ENCODE measurements at regions not wholly inside any gene's neighbourhood (a gene's known extent, or its start where the extent isn't known, plus 50 kb on each side); places are given as distances from the start of the nearest gene placed in this dataset.

DNA sequence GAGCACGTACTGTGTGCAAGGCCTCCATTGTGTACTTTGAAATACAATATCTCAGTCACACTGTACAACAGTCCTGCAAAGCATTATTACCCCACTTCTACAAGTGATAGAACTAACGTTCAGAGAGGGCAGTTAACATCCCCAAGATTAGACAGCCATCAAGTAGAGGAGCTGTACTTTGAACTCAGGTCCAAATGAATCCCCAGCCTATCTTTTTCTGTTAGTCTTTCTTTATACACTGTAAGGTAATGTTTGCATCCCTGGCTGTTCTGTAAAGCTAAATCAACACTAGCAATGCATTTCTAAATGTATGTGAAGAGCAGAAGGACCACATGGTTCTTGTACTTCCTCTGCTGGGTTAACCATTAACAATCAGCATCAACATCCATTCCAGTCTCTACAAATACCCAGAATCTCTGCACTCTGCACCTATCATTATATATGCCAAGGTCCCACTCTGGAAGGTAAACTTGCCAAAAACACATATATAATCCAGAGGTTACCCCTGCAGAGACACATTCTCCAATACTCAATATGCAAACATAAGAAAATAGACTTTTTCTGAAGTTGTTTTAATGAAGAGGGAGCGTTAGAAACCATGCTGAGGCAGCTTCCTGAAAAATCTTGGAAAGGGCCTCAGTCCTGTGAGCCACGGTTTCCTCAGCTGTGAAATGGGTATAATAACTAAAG lies 182.3 kb downstream of the MZT1 start:
- no peaks in the 10 kb centered on the region for H3K9me2 ChIP-seq (ENCODE audit: insufficient read depth)
- no peak overlapping the region for H3K9ac ChIP-seq (ENCODE audit: low read length)
- ChIA-PET RAD21 (ENCODE audit: low non-redundant PET in 1 of 2, low total read pairs in 2 of 2, uncharacterized antibody in 2 of 2, unreplicated experiment in 2 of 2) (no interaction called here), POLR2A (no interaction called here), CTCF (no interaction called here)
- H3K27me3 ChIP-seq (ENCODE audit: insufficient read depth, low read length): no peaks in the 10 kb centered on the region
- H3K36me3 ChIP-seq (ENCODE audit: control insufficient read depth in 1 of 2, insufficient read depth in 2 of 2, low read length in 2 of 2): no peaks in the 10 kb centered on the region
- H4K20me1 ChIP-seq (ENCODE audit: insufficient read depth): no peaks in the 10 kb centered on the region
- H3K4me2 ChIP-seq (ENCODE audit: low read length): no peak overlapping the region
- H3K4me1 ChIP-seq (ENCODE audit: control insufficient read depth in 1 of 2, insufficient read depth in 2 of 2, low read length in 2 of 2): no peaks in the 10 kb centered on the region
- BruUV-seq (replicated peaks): no TSS peak
- no peaks in the 10 kb centered on the region for H3K79me2 ChIP-seq (ENCODE audit: insufficient read depth, low read length)
- no peak for ATAC-seq
- TF ChIP-seq EZH2phosphoT487 (IDR thresholded peaks at IDR 0.05; ENCODE audit: borderline replicate concordance): no peak
- no peak for TF ChIP-seq RAD21 (IDR thresholded peaks at IDR 0.05; ENCODE audit: low read depth)
- TF ChIP-seq ZFX (IDR thresholded peaks at IDR 0.05): no peak
- TF ChIP-seq YY1 (IDR thresholded peaks at IDR 0.05; ENCODE audit: extremely low read depth, insufficient replicate concordance, low read depth, low read length): no peak
- no peak for TF ChIP-seq ZNF274 (IDR thresholded peaks at IDR 0.05; ENCODE audit: low read depth, low read length)
- TF ChIP-seq, protein P1, sequence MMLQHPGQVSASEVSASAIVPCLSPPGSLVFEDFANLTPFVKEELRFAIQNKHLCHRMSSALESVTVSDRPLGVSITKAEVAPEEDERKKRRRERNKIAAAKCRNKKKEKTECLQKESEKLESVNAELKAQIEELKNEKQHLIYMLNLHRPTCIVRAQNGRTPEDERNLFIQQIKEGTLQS (IDR thresholded peaks at IDR 0.05): no peak
- no peak for TF ChIP-seq TCF7L2 (IDR thresholded peaks at IDR 0.05; ENCODE audit: borderline replicate concordance, extremely low read depth, insufficient read depth, insufficient read length)
- TF ChIP-seq CEBPB (IDR thresholded peaks at IDR 0.05; ENCODE audit: low read depth): no peak
- no peak for TF ChIP-seq CBX3 (IDR thresholded peaks at IDR 0.05; ENCODE audit: low read depth)
- no peak for TF ChIP-seq EGR1 (IDR thresholded peaks at IDR 0.05; ENCODE audit: low read depth)
- no peak for TF ChIP-seq JUND (IDR thresholded peaks at IDR 0.05)
- no peak for TF ChIP-seq EZH2 (IDR thresholded peaks at IDR 0.05)
- no peak for TF ChIP-seq SIN3A (IDR thresholded peaks at IDR 0.05; ENCODE audit: low read depth)
- TF ChIP-seq, protein P2, sequence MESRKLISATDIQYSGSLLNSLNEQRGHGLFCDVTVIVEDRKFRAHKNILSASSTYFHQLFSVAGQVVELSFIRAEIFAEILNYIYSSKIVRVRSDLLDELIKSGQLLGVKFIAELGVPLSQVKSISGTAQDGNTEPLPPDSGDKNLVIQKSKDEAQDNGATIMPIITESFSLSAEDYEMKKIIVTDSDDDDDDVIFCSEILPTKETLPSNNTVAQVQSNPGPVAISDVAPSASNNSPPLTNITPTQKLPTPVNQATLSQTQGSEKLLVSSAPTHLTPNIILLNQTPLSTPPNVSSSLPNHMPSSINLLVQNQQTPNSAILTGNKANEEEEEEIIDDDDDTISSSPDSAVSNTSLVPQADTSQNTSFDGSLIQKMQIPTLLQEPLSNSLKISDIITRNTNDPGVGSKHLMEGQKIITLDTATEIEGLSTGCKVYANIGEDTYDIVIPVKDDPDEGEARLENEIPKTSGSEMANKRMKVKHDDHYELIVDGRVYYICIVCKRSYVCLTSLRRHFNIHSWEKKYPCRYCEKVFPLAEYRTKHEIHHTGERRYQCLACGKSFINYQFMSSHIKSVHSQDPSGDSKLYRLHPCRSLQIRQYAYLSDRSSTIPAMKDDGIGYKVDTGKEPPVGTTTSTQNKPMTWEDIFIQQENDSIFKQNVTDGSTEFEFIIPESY (IDR thresholded peaks at IDR 0.05; ENCODE audit: extremely low read depth, insufficient replicate concordance, low read length): no peak
- TF ChIP-seq POLR2AphosphoS5 (IDR thresholded peaks at IDR 0.05; ENCODE audit: low read depth, low read length): no peak
- TF ChIP-seq, protein P3, sequence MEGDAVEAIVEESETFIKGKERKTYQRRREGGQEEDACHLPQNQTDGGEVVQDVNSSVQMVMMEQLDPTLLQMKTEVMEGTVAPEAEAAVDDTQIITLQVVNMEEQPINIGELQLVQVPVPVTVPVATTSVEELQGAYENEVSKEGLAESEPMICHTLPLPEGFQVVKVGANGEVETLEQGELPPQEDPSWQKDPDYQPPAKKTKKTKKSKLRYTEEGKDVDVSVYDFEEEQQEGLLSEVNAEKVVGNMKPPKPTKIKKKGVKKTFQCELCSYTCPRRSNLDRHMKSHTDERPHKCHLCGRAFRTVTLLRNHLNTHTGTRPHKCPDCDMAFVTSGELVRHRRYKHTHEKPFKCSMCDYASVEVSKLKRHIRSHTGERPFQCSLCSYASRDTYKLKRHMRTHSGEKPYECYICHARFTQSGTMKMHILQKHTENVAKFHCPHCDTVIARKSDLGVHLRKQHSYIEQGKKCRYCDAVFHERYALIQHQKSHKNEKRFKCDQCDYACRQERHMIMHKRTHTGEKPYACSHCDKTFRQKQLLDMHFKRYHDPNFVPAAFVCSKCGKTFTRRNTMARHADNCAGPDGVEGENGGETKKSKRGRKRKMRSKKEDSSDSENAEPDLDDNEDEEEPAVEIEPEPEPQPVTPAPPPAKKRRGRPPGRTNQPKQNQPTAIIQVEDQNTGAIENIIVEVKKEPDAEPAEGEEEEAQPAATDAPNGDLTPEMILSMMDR (IDR thresholded peaks at IDR 0.05 in 2 of 3, conservative IDR thresholded peaks at IDR 0.05 in 1 of 3; ENCODE audit: borderline replicate concordance in 1 of 3, insufficient read depth in 1 of 3, low read depth in 2 of 3, low read length in 2 of 3): no peak
- no peak for TF ChIP-seq POLR2A (IDR thresholded peaks at IDR 0.05; ENCODE audit: borderline replicate concordance, extremely low read depth, insufficient read depth, insufficient read length)
- H2AFZ ChIP-seq (ENCODE audit: low read depth, low read length, poor library complexity, severe bottlenecking): no peak overlapping the region
- H3K4me3 ChIP-seq (replicated peaks in 1 of 2; ENCODE audit: low read depth in 1 of 2, low read length in 2 of 2): no peak overlapping the region
- H3K9me3 ChIP-seq (ENCODE audit: control insufficient read depth in 1 of 2, insufficient read depth in 1 of 2, low read depth in 1 of 2, low read length in 2 of 2): no peaks in the 10 kb centered on the region
- no peak overlapping the region for H3K27ac ChIP-seq (ENCODE audit: low read depth, low read length)
- intact Hi-C loops (cut with micrococcal nuclease): no loop called here
- no peak for DNase-seq (ENCODE audit: low read depth, low spot score)
